ENCODE measurements at regions not wholly inside any gene's neighbourhood (a gene's known extent, or its start where the extent isn't known, plus 50 kb on each side); places are given as distances from the start of the nearest gene placed in this dataset.
"Not testable (repeated sequence)": the region's sequence is repeated elsewhere in the genome, so short reads cannot be mapped to it uniquely, and the experiment has no call there.

DNA sequence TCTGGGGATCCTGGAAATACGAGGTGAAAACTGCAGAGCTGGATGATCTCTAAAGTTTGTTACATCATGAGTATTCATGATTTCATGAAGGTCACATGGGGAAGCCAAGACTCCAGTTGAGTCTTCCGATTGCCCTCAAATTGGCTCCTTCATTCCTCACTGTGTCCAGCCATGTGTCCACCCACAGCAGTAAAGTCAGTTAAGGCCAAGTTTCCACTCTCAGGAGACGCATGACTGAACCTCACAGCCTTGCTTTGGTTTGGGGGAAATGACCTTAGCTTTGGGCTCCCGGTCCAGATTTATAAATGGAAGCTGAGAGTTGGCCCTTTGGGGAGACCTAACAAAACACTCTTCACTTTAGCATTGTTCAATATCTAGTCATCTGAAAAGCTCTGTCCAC is 289.7 kb upstream of the MCTP2 start:
- DNase-seq: no peak

DNA sequence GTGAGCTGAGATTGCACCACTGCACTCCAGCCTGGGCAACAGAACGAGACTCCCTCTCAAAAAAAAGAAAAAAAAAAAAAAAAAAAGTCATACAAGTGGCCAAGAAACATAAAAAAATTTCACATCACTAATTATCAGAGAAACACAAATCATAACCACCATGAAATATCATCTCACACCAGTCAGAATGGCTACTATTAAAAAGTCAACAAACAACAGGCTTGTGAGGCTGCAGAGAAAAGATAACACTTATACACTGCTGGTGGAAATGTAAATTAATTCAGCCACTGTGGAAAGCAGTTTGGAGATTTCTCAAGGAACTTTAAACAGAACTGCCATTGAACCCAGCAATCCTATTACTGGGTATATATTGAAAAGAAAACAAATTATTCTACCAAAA is 291.1 kb upstream of the MCTP2 start:
- no peak for DNase-seq

DNA sequence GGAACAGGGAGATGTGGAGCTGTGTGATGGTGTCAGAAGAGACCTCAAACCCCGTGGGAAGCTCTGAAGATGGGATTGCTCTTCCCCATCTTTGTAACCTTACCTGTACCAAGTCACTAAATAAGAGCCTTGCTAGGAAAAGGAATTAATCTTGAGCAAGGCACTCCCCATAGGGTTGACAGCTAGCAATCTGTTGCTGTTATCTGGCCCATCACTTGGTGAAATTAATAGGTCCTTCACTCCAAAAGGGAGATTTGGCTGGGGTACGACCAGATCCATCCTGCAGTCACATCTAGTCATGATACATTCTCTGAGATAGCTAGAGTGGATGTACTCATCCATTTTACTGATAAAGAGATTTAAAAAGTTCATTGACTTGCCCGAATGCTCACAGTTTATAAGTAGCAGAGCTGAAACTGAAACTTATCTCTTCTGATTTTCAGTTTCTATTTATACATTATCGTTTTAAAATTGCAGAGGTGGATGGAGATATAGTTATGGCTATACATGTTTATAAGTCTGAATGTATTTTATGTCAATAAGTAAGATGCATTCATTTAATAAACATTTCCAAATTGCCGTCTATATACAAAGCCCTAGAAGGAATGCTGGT is 299.1 kb upstream of the MCTP2 start:
- no peak for DNase-seq

DNA sequence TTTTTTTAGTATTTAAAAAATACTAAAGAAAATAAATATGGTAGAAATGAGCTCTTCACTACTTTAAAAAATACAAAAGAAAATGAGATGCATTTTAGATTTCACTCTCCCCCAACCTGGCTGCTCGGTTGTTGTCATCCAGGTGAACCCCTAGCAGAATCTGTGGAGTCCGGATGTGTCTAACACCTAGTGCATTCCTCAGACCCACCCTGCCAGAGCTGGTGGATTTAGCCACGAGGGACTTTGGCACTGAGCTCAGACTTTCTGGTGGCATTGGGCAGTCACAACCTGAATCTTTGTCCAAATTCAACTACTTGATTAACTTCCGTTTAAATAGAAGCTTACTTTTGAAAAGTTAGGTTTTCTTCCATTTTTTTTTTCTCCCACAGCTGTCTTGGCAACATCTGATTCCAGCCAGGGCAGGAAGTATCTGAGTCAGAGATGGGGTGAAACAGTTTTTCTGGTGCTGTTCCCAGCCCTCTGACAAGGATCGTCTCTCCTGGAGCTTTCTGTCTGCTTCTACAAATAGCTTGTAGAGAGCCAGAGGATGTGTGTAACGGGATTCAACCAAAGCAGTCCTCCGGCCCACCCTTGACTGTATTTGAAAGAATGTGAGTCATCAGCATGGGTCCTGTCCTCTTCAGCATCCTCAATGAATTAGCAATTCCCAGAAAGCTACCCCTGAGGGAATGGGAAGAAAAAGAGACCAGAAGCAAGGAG is 301.8 kb upstream of the MCTP2 start:
- DNase-seq: peak; percentile 80

DNA sequence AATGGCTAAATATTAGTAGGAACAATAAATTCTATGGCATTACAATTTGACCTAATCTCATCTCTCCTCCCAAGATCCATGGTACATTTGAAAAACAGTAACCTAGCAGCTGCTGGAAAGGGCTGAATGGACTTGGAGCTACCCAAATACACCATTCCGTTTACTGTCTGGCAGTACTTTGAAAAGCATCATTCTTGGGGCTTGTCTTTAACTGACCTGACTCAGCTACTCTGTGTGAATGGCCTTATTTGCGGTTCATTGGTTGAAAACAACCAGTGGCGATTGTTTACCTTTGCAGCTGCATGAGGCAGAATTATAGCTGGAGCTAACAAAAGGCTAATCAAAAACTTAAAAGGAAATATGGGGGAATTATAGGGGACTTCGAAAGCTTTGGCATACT is 311.2 kb upstream of the MCTP2 start:
- no peak for DNase-seq

DNA sequence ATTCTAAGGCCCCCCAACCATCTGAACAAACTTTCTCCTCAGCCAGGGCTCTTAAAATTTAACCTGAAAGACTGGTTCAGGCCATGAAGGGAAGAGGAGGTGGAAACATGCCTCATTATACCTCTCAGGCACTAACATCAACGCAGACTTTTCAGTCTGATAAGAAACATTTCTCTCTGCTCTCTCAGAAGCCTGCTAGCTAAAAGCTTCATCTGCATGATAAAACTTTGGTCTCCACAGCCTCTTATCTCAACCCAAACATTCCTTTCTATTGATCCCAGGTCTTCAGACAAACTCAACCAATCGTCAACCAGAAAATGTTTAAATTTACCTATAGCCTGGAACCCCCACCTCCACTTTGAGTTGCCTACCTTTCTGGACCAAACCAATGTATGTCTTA is 312.6 kb upstream of the MCTP2 start:
- DNase-seq: not testable (repeated sequence)

DNA sequence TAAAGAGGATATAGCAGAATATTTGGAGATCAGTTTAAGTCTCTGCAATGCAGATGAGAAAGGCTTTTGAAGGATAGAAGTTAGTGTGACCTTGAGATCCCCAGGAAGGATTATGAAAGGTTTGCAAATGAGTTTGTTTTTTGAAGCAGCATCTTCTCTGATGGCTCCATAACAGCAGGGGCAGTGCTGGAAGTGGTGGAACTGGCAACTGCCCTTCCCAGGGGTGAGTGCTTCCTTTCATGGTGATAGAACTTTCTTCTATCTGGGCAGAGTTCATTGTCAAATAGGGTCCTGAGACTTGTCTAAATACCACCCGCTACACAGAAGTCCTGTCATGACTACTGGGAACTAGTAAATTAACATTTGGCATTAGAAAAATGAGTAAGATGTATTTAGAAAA is 314.2 kb upstream of the MCTP2 start:
- DNase-seq: no peak

DNA sequence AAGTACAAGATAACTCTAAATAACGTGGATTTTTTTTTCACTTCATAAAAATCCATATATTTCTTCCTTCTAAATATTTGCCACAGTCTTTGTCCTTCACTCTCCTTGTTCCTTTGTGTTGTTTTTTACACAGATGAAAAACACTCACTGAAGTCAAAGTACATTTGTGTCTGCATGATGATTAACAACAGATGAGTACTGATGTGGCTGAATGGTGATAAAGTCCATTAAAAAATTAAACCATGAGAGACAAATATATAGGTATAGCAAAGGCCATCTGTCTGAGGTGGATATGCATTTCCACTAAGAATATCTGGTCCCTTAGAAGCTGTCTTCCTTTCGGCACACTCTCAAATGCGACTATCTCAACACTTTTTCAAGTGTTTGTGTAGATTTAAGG is 317.5 kb upstream of the MCTP2 start:
- no peak for DNase-seq

DNA sequence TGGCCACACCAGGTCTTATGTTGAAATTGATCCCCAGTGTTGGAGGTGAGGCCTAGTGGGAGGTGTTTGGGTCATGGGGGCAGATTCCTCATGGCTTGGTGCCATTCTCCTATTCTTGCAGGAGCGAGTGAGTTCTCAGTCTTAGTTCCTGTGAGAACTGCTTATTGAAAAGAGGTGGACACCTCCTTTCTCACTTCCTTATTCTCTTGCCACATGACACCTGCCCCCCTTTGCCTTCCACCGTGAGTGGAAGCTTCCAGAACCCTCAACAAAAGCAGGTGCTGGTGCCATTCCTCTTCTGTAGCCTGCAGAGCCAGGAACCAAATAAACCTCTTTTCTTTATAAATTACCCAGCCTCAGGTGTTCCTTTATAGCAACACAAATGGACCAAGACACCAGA is 318.1 kb upstream of the MCTP2 start:
- DNase-seq: no peak

DNA sequence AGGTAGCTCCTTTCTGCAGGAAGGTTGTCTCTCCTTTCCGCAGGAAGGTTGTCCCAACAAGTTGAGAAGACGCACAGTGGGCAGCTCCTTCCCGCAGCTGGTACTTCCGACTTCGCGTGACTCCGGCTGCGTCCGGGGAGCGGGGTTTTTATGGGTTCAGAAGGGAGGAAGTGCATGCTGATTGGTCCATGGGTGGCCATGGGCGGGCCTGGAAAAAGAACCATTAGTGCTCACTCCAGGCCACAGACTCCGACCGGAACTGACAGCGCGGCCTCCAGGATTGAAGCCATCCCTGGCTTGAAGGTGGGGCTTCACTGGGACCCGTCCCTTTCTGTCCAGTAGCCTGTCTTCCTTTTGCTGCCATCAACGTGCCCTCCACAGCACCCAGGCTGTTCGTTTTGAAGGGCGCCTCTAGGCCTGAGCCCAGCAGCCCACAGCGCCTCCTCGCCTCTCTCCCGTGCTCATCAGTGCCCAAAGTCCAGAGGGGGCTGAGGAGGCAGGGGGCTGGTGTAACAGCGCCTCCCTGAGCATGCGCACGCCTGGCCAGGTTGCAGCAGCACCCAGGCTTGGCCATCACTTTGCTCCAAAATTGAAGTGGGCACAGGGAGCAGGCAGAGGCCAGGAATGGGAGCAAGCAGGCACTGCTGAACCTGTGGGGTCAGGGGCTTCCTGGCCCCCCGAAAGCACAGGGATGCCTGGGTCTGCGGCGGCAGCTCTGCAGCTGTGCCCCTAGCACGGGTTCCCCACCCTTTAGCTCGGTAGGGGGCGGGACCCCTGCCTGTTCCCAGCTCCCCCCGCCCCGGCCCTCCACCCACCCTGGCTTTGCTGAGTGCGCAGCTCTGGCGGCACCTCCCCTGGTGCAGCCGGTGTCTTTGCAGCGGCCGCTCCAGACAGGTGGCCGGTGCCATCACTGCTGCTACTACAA is 330.6 kb upstream of the MCTP2 start:
- no peak for DNase-seq

DNA sequence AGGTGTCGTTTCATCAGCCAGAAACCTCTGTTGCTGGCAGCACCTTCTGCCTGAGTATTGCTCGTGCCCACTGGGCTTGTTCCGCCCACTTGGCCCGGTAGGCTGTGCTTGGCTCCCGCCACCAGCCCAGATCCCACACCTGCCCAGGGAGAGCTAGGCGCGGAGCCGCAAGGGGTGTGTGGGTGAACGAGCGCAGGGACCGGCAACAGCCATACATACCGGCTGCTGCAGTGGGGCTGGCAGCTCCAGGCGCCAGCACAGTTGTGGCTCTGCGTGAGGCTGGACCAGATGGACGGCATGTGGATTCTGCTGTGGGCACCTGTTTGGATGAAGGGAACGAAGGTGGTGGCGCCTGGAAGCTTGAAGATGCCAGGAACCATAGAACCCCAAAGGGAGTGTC is 331.5 kb upstream of the MCTP2 start:
- DNase-seq: no peak

DNA sequence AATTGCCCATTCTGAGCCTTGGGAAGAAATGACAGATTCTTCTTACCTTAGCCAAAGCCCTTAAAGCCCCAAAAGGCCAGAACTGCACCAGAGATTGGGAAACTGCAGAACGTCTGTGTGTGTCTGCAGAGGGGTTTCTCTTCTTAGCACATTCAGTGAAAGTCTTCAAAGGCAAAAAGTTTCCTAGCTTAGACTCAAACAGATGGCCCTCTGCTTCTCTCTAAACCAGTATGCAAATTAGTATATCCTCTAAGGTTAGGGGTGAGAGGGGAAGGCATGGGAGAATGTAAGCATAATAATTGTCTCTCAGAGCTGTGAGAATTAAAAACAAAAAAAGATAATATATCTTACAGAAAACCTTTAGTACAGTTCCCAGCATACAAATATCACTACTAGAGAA is 334.0 kb upstream of the MCTP2 start:
- DNase-seq: no peak

DNA sequence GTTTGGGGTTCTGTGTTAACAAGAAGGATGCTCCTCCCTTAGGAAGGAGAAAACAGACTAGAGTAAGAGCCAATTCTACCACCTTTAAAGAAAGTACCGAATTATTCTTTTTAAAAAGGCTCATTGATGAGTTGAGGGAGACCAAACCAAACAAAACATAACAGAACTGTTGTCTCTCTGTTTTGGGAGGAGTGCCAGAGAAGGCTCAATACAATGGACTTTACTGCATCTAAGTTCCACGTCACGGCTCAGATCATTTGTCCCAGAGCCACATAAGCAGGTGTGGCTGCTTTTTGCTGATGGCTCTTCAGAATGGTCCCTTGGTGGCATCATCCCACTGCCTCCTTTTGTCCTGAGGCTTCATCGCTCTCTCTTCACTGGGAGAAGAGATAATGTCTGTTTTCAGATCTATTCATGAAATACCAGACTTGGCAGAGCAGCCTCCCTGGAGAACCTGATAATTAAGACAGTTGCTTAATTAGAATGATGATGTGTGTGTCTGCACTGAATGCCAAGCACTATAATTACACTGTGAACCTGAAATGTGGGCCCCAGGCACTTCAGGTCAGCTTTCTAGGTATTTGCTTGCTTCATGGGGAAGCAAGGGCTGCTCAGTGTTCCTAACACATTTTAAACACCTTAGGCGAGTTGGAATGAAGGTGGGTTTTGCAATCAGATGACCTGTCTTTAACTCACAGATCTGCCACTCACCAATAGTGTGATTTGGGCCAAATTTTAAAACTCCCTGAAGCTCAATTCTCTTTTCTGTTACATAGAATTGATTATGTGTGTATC is 335.2 kb upstream of the MCTP2 start:
- no peak for DNase-seq

DNA sequence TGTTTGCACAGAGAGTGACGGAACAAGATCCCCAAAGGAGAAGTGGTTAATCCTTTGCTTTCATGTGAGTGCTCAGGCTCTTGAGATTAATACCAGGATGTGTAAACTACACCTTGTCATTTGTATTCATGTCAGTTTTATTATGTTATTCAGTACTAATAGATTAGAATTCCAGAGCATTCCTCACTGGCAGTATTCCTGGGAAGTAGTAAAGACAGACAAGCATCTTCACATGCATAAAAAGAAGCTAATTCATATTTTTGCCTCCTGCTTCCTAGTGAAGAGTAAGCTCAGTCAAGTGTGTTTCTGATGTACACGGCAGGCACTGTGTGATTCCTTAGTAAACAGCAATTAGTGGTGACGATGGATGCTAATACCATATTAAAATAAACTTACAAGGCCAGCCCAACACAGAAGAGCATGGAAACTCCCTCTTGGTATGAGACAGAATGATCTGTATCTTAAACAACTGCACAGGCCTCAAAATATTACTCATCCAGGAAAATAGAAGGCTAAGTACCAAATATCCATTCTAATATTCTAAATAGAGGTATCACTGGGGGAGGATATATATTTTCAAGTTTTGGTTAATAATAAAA is 336.8 kb upstream of the MCTP2 start:
- DNase-seq: no peak

DNA sequence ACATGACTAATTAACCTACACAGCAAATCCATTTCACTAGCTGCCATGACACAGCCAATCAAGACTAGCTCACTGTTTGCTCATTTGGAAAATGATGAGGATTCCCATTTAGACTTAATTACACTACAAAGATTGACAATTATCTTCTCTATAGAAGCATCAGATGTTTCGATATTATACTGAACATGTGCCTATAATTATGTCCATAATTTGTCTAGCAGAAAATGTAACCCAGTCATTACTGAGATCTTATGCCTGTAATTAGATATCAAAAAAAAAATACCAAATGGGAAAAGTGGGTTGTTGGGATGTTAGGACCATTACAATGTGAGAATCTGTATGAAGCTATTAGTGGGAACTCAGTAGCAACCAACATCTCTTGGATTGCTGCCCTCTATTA is 344.2 kb upstream of the MCTP2 start:
- DNase-seq: no peak

DNA sequence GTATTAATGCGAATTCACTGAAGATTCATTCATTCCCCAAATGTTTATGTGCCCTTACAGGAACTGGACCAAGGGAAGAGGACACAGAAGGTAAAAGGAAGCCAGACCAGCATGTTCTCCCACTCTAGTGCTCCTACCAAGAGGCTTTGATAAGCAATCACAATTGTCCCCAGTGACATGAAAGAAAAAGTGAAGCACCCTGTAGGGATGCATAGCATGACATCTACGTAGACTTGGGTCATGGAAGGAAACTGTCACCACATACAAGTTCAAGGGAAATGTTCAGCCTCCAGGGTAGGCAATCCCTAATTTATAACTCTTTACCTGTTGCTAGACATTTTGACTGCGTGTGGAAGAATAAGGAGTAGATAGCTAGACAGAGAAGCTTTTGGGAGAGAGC is 348.6 kb upstream of the MCTP2 start:
- no peak for DNase-seq

DNA sequence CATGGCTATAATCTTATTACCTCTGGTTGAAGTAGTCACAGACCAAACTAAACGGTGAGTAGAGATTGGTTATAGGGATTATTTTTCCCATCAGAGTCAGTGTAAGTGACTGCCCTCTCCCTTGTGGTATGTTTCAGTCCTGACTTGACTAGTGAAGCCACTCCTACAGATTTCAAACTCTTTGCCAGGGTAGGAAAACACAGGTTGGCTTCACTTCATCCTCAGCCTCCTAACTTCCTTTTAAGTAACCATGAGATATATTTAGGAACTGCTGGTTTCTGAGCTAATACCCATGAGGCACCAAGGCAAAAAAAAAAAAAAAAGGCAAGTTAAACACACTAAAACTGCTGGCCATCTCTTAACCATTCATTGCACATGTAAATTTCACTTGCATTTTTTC is 349.2 kb upstream of the MCTP2 start:
- no peak for DNase-seq

DNA sequence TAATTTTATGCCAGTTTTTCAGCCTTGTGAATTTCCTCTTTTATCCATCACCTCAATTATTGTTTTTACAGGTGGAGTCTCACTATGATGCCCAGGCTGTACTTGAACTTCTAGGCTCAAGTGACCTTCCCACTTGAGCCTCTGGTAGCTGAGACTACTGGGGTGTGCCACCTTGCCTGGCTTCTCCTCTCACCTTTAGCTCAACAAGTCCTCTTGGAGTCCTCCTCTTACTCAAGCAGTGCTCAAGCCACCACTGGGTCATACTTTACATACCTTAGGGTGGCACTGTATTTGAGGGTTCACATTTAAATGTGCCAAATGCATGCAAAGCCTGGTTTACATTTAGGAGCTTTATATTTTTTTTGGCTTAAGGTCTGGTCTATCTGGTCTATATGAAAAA is 350.1 kb upstream of the MCTP2 start:
- DNase-seq: no peak

DNA sequence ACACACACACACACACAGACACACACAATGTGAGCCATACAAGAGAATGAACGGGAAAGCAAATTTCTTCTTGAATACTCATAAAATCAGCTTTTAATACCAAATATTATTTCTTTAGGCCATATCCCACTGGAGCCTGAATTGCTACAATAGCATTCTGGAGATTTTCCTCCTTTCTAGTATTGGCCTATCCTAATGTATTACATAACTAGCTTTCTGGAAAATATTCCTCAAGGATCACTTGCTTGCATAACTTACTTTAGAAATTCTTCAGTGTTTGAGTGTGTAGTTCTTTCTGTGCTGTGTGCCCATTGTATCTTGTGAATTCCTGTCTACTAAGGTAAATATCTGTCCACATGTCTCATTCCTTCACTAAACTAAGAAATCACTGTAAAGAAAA is 351.0 kb upstream of the MCTP2 start:
- DNase-seq: no peak

DNA sequence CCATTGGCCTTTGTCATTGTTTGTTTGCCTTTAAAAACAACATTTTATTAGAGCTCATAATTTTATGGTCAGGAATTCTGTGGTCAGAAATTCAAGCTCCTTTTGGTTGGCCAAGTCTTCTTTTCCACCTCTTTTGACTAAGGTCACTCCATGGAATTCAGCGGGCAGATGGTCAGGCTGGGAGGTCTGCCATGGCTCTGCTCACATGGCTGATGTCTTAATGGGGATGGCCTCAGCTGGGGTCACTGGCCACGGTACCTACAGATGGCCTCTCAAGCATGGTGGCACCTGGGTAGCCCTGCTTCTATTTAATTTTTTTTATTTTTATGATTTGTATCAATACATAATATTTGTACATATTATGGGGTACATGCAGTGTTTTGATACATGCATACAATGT is 360.8 kb upstream of the MCTP2 start:
- DNase-seq: no peak

DNA sequence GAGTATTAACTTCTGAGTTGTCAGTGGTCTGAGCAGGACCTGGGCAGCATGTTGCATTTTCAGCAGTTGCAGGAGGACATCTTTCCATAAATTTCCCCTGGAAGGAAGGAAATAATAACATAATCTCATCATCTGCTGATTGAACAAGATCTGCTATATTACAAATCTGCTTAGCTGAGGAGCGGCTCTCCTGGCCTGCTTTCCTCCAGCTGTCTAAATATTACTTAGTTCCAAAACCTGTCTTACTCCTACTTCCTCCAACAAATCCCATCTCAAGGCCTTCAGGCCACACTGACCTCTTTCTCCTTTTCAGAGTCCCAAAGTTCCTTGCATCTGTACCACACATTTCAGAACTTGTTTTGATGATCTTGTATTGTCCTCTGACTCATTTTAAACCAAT is 364.4 kb upstream of the MCTP2 start:
- peak; percentile 57 for DNase-seq

DNA sequence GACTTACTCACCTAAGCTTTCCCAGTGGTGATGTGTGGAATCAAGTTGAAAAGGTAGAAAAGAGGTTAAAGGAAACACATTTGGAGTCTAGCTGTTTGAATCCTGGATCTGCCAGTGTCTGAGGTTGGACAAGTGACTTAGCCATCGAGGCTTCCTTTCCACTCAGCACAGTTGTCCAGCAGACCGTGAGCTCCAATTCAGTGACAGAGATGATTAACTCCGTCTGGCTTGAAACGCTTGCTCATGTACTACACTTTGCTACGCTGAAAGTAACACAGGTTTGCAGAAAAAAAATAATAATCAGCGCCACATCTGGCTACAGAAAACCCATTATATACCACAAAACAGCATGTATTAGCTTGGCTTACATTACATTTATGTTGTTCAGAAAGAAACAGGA is 364.9 kb upstream of the MCTP2 start:
- no peak for DNase-seq

DNA sequence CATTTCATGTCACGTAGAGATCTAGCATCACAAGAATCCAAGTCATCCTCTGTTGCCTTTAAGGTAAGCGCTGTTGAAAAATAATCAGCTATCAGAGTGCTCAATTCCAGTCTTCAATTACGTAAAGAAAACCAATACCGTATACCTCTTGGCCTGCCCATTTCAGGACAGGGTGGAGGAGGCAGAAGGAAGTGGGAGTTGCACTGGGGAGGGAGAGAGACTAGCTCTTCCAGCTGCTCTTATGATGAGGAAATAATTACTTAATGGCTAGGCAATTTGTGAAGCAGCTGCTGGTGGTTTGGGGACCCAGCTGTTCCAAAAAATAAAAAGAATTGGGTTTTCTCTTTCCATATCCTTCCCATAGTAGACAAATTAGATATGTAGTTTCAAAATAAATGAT is 365.8 kb upstream of the MCTP2 start:
- DNase-seq: no peak

Measured in hindlimb muscle (tissue), 1 donor.